ENCODE measurements at regions not wholly inside any gene's neighbourhood (a gene's known extent, or its start where the extent isn't known, plus 50 kb on each side); places are given as distances from the start of the nearest gene placed in this dataset.

DNA sequence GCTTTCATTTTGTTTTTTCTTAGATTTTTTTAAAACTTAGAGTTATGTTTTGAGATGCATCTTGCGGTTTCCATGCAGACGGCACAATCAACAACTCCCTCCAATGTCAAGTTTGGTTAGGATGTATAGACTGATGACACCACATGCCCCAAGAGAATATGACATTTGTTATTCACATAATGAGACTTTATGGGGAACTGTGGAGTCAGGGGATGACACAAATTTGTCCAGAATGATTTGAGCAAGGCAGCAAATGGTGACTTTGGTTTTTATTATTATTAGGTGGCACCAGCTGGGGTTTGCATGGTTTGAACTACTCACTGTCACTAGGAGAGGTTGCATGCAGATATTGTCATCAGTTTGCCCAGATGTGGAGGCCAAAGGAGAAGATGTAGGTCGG is 461.8 kb upstream of the PRKX start:
- no peak overlapping the region for H2AFZ ChIP-seq (ENCODE audit: low read depth, low read length)
- no peaks in the 10 kb centered on the region for H3K4me1 ChIP-seq (ENCODE audit: low read length)
- no peaks in the 10 kb centered on the region for H4K20me1 ChIP-seq (ENCODE audit: insufficient read depth, low read length)
- H3K79me2 ChIP-seq (ENCODE audit: low read length): no peaks in the 10 kb centered on the region
- no peak overlapping the region for H3K4me3 ChIP-seq (ENCODE audit: low read length)
- TF ChIP-seq, protein P1, sequence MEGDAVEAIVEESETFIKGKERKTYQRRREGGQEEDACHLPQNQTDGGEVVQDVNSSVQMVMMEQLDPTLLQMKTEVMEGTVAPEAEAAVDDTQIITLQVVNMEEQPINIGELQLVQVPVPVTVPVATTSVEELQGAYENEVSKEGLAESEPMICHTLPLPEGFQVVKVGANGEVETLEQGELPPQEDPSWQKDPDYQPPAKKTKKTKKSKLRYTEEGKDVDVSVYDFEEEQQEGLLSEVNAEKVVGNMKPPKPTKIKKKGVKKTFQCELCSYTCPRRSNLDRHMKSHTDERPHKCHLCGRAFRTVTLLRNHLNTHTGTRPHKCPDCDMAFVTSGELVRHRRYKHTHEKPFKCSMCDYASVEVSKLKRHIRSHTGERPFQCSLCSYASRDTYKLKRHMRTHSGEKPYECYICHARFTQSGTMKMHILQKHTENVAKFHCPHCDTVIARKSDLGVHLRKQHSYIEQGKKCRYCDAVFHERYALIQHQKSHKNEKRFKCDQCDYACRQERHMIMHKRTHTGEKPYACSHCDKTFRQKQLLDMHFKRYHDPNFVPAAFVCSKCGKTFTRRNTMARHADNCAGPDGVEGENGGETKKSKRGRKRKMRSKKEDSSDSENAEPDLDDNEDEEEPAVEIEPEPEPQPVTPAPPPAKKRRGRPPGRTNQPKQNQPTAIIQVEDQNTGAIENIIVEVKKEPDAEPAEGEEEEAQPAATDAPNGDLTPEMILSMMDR (IDR thresholded peaks at IDR 0.05; ENCODE audit: low read depth, low read length): no peak
- no peak for TF ChIP-seq EZH2phosphoT487 (IDR thresholded peaks at IDR 0.05; ENCODE audit: low read depth)
- H3K27me3 ChIP-seq (ENCODE audit: low read depth, low read length): no peaks in the 10 kb centered on the region
- H3K9ac ChIP-seq (ENCODE audit: low read length): no peak overlapping the region
- H3K36me3 ChIP-seq (replicated peaks; ENCODE audit: low read depth, low read length): no peaks in the 10 kb centered on the region
- no peaks in the 10 kb centered on the region for H3K9me3 ChIP-seq (ENCODE audit: insufficient read depth, low read length)
- H3K4me2 ChIP-seq (ENCODE audit: low read length): no peak overlapping the region
- no peak overlapping the region for H3K27ac ChIP-seq (ENCODE audit: low read length)

DNA sequence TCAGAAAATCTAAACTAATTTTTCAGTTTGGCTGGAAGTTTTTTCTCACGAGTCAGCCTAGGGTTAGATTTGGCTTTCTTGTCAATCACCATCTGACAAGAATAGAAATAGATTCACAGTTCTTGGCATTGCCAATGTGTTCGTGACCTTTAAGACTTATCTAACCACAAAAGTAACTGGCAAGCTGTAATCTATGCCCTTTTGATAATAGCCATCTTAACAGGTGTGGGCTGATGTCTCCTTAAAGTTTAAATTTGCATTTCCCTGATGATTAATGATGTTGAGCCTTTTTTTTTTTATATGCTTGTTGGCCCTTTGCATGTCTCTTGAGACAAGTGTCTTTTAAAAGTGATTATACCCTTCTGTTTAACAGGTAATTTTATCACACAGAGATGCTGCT is 460.3 kb upstream of the PRKX start:
- no peaks in the 10 kb centered on the region for H3K79me2 ChIP-seq (ENCODE audit: low read length)
- no peaks in the 10 kb centered on the region for H3K9me3 ChIP-seq (ENCODE audit: insufficient read depth, low read length)
- H3K4me1 ChIP-seq (ENCODE audit: low read length): no peaks in the 10 kb centered on the region
- no peak overlapping the region for H3K4me3 ChIP-seq (ENCODE audit: low read length)
- H3K36me3 ChIP-seq (replicated peaks; ENCODE audit: low read depth, low read length): no peaks in the 10 kb centered on the region
- H4K20me1 ChIP-seq (ENCODE audit: insufficient read depth, low read length): no peaks in the 10 kb centered on the region
- no peak overlapping the region for H3K27ac ChIP-seq (ENCODE audit: low read length)
- H3K4me2 ChIP-seq (ENCODE audit: low read length): no peak overlapping the region
- no peak overlapping the region for H3K9ac ChIP-seq (ENCODE audit: low read length)
- no peak overlapping the region for H2AFZ ChIP-seq (ENCODE audit: low read depth, low read length)
- TF ChIP-seq EZH2phosphoT487 (IDR thresholded peaks at IDR 0.05; ENCODE audit: low read depth): no peak
- TF ChIP-seq, protein P1 (IDR thresholded peaks at IDR 0.05; ENCODE audit: low read depth, low read length): no peak
- no peaks in the 10 kb centered on the region for H3K27me3 ChIP-seq (ENCODE audit: low read depth, low read length)

GRCh38 chrX:4151798-4152197 is 438.3 kb upstream of the PRKX start:
- Histone ChIP-seq H3K4me3 (ENCODE audit: low read length) (no peak overlapping the region), H3K36me3 (replicated peaks; ENCODE audit: low read depth, low read length) (no peaks in the 10 kb centered on the region), H3K4me1 (ENCODE audit: low read length) (no peaks in the 10 kb centered on the region), H3K9ac (ENCODE audit: low read length) (no peak overlapping the region), H4K20me1 (ENCODE audit: insufficient read depth, low read length) (no peaks in the 10 kb centered on the region), H2AFZ (ENCODE audit: low read depth, low read length) (no peak overlapping the region), H3K27me3 (ENCODE audit: low read depth, low read length) (no peaks in the 10 kb centered on the region), H3K79me2 (ENCODE audit: low read length) (no peaks in the 10 kb centered on the region), H3K27ac (ENCODE audit: low read length) (no peak overlapping the region), H3K9me3 (ENCODE audit: insufficient read depth, low read length) (no peaks in the 10 kb centered on the region), H3K4me2 (ENCODE audit: low read length) (no peak overlapping the region)
- TF ChIP-seq, protein P1 (IDR thresholded peaks at IDR 0.05; ENCODE audit: low read depth, low read length): no peak
- no peak for TF ChIP-seq EZH2phosphoT487 (IDR thresholded peaks at IDR 0.05; ENCODE audit: low read depth)

DNA sequence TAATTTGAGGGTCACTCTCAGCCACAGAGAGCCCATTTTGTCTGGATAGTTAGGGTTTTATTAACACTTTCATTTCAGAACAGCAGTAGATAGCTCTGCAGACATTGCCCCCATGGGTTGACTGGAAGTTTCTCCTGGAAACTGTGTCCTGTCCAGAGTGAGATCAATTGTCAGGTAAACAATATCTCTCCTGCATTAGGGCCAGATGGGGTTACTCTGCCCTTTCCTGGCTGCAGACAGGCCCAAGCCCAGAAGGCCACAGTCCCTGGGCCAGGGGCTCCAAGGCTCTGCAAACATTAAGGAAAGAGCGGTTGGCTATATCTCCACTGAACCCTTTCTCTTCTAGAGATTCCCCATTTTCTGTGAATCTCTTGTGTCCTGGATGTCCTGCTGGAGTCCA is 436.8 kb upstream of the PRKX start:
- Histone ChIP-seq H3K27ac (ENCODE audit: low read length) (no peak overlapping the region), H3K9me3 (ENCODE audit: insufficient read depth, low read length) (no peaks in the 10 kb centered on the region), H4K20me1 (ENCODE audit: insufficient read depth, low read length) (no peaks in the 10 kb centered on the region), H3K9ac (ENCODE audit: low read length) (no peak overlapping the region), H3K4me2 (ENCODE audit: low read length) (no peak overlapping the region), H3K4me3 (ENCODE audit: low read length) (no peak overlapping the region), H2AFZ (ENCODE audit: low read depth, low read length) (no peak overlapping the region), H3K27me3 (ENCODE audit: low read depth, low read length) (no peaks in the 10 kb centered on the region), H3K79me2 (ENCODE audit: low read length) (no peaks in the 10 kb centered on the region), H3K4me1 (ENCODE audit: low read length) (no peaks in the 10 kb centered on the region), H3K36me3 (replicated peaks; ENCODE audit: low read depth, low read length) (no peaks in the 10 kb centered on the region)
- no peak for TF ChIP-seq EZH2phosphoT487 (IDR thresholded peaks at IDR 0.05; ENCODE audit: low read depth)
- TF ChIP-seq, protein P1 (IDR thresholded peaks at IDR 0.05; ENCODE audit: low read depth, low read length): no peak

All from OCI-LY3 (cell line).